Nephron (organoid): ENCODE measurements at regions not wholly inside any gene's neighbourhood (a gene's known extent, or its start where the extent isn't known, plus 50 kb on each side); places are given as distances from the start of the nearest gene placed in this dataset.

Experiments used
- H3K27ac Mint-ChIP-seq, 3 experiments: 2 replicates each; pipeline ENCODE4 v1.8.0; 2020; ENCODE audit warnings: mixed read lengths in 3 of 3, mild to moderate bottlenecking in 2 of 3, moderate library complexity in 1 of 3
- H3K27me3 Mint-ChIP-seq: 2 replicates; pipeline ENCODE4 v1.8.0; 2021; ENCODE audit warnings: low read depth, mild to moderate bottlenecking, moderate library complexity, mixed read lengths
- H3K36me3 Mint-ChIP-seq: 2 replicates; pipeline ENCODE4 v1.8.0; 2020; ENCODE audit warnings: low read depth, mixed read lengths
- H3K4me1 Mint-ChIP-seq: 2 replicates; pipeline ENCODE4 v1.8.0; 2020; ENCODE audit warnings: mixed read lengths
- H3K4me3 Mint-ChIP-seq, 3 experiments: 2 replicates each; pipeline ENCODE4 v1.8.0; 2020; ENCODE audit warnings: mild to moderate bottlenecking in 3 of 3, mixed read lengths in 3 of 3, moderate library complexity in 2 of 3
- H3K9me3 Mint-ChIP-seq: 2 replicates; pipeline ENCODE4 v1.8.0; 2020; ENCODE audit warnings: mixed read lengths
- TF ChIP-seq, protein P1 (sequence below), 3 experiments: fragments of 200-600 bp; sonication (generic); IDR thresholded peaks; one replicate each; pipeline ENCODE4 v1.5.0; 2021; ENCODE audit warnings: antibody characterized with exemption in 3 of 3; ENCODE audit not compliant: unreplicated experiment in 3 of 3

- H3K9me3 Mint-ChIP-seq = no peaks in the 10 kb centered on the region
- H3K27me3 Mint-ChIP-seq = no peaks in the 10 kb centered on the region
- H3K36me3 Mint-ChIP-seq = no peaks in the 10 kb centered on the region
- peaks cover 50% of the 10 kb centered on the region for H3K4me1 Mint-ChIP-seq
- TF ChIP-seq, protein P1, sequence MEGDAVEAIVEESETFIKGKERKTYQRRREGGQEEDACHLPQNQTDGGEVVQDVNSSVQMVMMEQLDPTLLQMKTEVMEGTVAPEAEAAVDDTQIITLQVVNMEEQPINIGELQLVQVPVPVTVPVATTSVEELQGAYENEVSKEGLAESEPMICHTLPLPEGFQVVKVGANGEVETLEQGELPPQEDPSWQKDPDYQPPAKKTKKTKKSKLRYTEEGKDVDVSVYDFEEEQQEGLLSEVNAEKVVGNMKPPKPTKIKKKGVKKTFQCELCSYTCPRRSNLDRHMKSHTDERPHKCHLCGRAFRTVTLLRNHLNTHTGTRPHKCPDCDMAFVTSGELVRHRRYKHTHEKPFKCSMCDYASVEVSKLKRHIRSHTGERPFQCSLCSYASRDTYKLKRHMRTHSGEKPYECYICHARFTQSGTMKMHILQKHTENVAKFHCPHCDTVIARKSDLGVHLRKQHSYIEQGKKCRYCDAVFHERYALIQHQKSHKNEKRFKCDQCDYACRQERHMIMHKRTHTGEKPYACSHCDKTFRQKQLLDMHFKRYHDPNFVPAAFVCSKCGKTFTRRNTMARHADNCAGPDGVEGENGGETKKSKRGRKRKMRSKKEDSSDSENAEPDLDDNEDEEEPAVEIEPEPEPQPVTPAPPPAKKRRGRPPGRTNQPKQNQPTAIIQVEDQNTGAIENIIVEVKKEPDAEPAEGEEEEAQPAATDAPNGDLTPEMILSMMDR (IDR thresholded peaks at IDR 0.05; ENCODE audit: unreplicated experiment in 3 of 3) = no peak
- H3K27ac Mint-ChIP-seq = no peak overlapping the region
- H3K4me3 Mint-ChIP-seq = no peak overlapping the region
Observed at GRCh38 chr2:106704798-106705197, 181.2 kb downstream of the ST6GAL2 start.

DNA sequence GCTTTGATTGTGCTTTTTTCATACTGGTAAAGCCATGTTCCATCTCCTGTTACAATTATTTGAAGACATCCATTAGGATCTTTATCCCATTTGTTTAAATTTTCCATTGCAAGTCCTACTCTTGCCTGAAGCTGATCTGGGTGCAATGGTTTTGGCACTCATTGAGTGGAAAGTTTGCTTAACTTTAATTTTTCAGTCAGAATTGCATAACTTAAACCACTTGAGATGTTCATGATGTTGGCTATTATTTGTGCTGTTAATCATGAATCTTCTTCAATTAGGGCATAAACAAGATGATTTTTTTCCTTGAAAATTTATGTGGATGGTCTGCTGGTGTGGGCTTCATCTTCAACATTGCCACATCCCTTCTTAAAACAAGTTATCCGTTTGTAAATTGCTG is 180.1 kb downstream of the ST6GAL2 start:
- Mint-ChIP-seq H3K36me3 (no peaks in the 10 kb centered on the region), H3K27me3 (no peaks in the 10 kb centered on the region), H3K4me1 (peaks cover 40% of the 10 kb centered on the region), H3K4me3 (no peak overlapping the region), H3K9me3 (peaks cover 5% of the 10 kb centered on the region), H3K27ac (no peak overlapping the region)
- TF ChIP-seq, protein P1 (IDR thresholded peaks at IDR 0.05; ENCODE audit: unreplicated experiment in 3 of 3) = no peak

DNA sequence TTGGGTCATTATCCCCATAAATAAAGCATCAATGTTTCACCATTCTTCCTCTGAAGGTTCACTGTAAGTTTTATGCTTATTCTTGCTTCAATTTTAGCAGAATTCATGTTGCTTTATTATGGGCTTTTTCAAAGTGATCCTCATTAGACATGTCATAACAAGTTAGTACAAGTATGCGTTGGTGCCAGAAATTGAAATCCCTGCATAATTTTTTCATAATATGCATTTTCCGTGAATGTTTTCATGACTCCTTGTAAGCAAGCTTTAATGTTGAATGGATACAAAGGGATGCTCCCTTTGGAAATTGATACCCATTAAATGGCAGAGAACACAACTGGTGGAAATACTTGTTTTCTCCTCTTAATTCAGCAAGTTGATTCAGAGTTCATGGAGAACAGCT is 179.7 kb downstream of the ST6GAL2 start:
- H3K27me3 Mint-ChIP-seq = no peaks in the 10 kb centered on the region
- H3K27ac Mint-ChIP-seq = no peak overlapping the region
- no peaks in the 10 kb centered on the region for H3K36me3 Mint-ChIP-seq
- peaks cover 5% of the 10 kb centered on the region for H3K9me3 Mint-ChIP-seq
- H3K4me1 Mint-ChIP-seq = peaks cover 36% of the 10 kb centered on the region
- no peak overlapping the region for H3K4me3 Mint-ChIP-seq
- TF ChIP-seq, protein P1 (IDR thresholded peaks at IDR 0.05; ENCODE audit: unreplicated experiment in 3 of 3) = no peak

DNA sequence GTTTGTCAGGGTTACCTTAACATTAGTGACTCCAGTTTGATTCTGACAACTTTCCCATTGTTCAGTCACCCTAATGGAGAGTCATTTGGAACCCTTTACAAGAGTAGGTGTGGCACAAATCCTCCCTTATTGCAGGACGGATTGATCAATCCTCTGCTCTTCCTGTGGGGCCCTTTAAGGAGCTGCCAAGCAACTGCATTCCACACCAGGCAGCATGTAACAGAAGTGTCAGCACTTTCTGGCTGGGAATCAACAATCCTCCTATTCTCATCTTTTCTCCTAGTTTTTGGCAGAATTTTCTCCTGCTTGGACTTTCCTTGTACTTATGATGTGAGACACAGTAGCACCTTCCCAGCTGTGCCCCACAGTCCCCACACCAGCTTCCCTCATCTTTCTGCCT is 177.8 kb downstream of the ST6GAL2 start:
- TF ChIP-seq, protein P1 (IDR thresholded peaks at IDR 0.05; ENCODE audit: unreplicated experiment in 3 of 3) = no peak
- no peaks in the 10 kb centered on the region for H3K27me3 Mint-ChIP-seq
- peaks cover 17% of the 10 kb centered on the region for H3K9me3 Mint-ChIP-seq
- H3K4me3 Mint-ChIP-seq = no peak overlapping the region
- peak overlapping the region; percentile 27 to 46 (median 38) for H3K27ac Mint-ChIP-seq
- peaks cover 4% of the 10 kb centered on the region for H3K36me3 Mint-ChIP-seq
- peaks cover 26% of the 10 kb centered on the region for H3K4me1 Mint-ChIP-seq

- Mint-ChIP-seq H3K4me3 (no peak overlapping the region), H3K36me3 (peaks cover 4% of the 10 kb centered on the region), H3K9me3 (peaks cover 22% of the 10 kb centered on the region), H3K4me1 (peaks cover 19% of the 10 kb centered on the region), H3K27ac (no peak overlapping the region), H3K27me3 (no peaks in the 10 kb centered on the region)
- TF ChIP-seq, protein P1 (IDR thresholded peaks at IDR 0.05; ENCODE audit: unreplicated experiment in 3 of 3) = no peak
Observed at GRCh38 chr2:106709229-106709628, 176.7 kb downstream of the ST6GAL2 start.

DNA sequence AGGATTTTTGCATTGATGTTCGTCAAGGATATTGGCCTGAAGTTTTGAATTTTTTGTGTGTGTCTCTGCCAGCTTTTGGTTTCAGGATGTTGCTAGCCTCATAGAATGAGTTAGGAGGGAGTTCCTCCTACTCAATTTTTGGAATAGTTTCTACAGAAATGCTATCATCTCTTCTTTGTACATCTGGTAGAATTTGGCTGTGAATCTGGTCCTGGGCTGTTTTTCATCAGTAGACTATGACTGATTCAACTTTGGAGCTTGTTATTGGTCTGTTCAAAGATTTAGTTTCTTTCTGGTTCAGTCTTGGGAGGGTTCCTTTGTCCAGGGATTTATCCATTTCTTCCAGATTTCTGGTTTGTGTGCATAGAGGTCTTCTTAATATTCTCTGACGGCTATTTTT is 166.7 kb downstream of the ST6GAL2 start:
- no peaks in the 10 kb centered on the region for H3K4me1 Mint-ChIP-seq
- no peaks in the 10 kb centered on the region for H3K27me3 Mint-ChIP-seq
- no peak overlapping the region for H3K4me3 Mint-ChIP-seq
- H3K27ac Mint-ChIP-seq = no peak overlapping the region
- H3K36me3 Mint-ChIP-seq = peaks cover 7% of the 10 kb centered on the region
- TF ChIP-seq, protein P1 (IDR thresholded peaks at IDR 0.05; ENCODE audit: unreplicated experiment in 3 of 3) = no peak
- peaks cover 49% of the 10 kb centered on the region for H3K9me3 Mint-ChIP-seq
